ENCODE measurements at regions not wholly inside any gene's neighbourhood (a gene's known extent, or its start where the extent isn't known, plus 50 kb on each side); places are given as distances from the start of the nearest gene placed in this dataset.

- TF ChIP-seq CTCF (conservative IDR thresholded peaks at IDR 0.05; ENCODE audit: low read depth, low read length): no peak
- POLR2A ChIA-PET (ENCODE audit: low non-redundant PET): no interaction called here
- CTCF ChIA-PET: no interaction called here
- no peaks in the 10 kb centered on the region for H3K36me3 ChIP-seq (ENCODE audit: insufficient read depth, low read length, poor library complexity, severe bottlenecking)
- H3K27ac ChIP-seq (ENCODE audit: low read depth, low read length, poor library complexity, severe bottlenecking): no peak overlapping the region
- peaks cover 23% of the 10 kb centered on the region for H3K9me3 ChIP-seq (ENCODE audit: low read depth, low read length, poor library complexity, severe bottlenecking)
- H3K27me3 ChIP-seq (replicated peaks; ENCODE audit: insufficient read depth, low read depth, low read length, poor library complexity): peaks cover 3% of the 10 kb centered on the region
- no peaks in the 10 kb centered on the region for H3K4me1 ChIP-seq (ENCODE audit: insufficient read depth, low read length, poor library complexity, severe bottlenecking)
- no peak for DNase-seq (ENCODE audit: low spot score)
- intact Hi-C loops (cut with micrococcal nuclease; ENCODE audit: unreplicated experiment): no loop called here
- no TSS peak for BruUV-seq (replicated peaks)
- H3K4me3 ChIP-seq (ENCODE audit: low read depth, low read length, poor library complexity, severe bottlenecking): no peak overlapping the region
Measured at GRCh38 chr1:20426371-20426770, 59.6 kb downstream of the CAMK2N1 start.

GRCh38 chr1:20425622-20426021, 60.4 kb downstream of the CAMK2N1 start:
- CTCF ChIA-PET: no interaction called here
- H3K27me3 ChIP-seq (replicated peaks; ENCODE audit: insufficient read depth, low read depth, low read length, poor library complexity): peaks cover 9% of the 10 kb centered on the region
- H3K36me3 ChIP-seq (ENCODE audit: insufficient read depth, low read length, poor library complexity, severe bottlenecking): no peaks in the 10 kb centered on the region
- peaks cover 23% of the 10 kb centered on the region for H3K9me3 ChIP-seq (ENCODE audit: low read depth, low read length, poor library complexity, severe bottlenecking)
- no peak for TF ChIP-seq CTCF (conservative IDR thresholded peaks at IDR 0.05; ENCODE audit: low read depth, low read length)
- TF ChIP-seq EZH2 (IDR thresholded peaks at IDR 0.05; ENCODE audit: borderline replicate concordance, low read depth, low read length, poor library complexity, severe bottlenecking): no peak
- no TSS peak for BruUV-seq (replicated peaks)
- no peak overlapping the region for H3K27ac ChIP-seq (ENCODE audit: low read depth, low read length, poor library complexity, severe bottlenecking)
- H3K4me1 ChIP-seq (ENCODE audit: insufficient read depth, low read length, poor library complexity, severe bottlenecking): no peaks in the 10 kb centered on the region
- intact Hi-C loops (cut with micrococcal nuclease; ENCODE audit: unreplicated experiment): no loop called here
- H3K4me3 ChIP-seq (ENCODE audit: low read depth, low read length, poor library complexity, severe bottlenecking): no peak overlapping the region
- no peak for DNase-seq (ENCODE audit: low spot score)
- POLR2A ChIA-PET (ENCODE audit: low non-redundant PET): no interaction called here

- Histone ChIP-seq H3K36me3 (ENCODE audit: insufficient read depth, low read length, poor library complexity, severe bottlenecking) (no peaks in the 10 kb centered on the region), H3K4me3 (ENCODE audit: low read depth, low read length, poor library complexity, severe bottlenecking) (no peak overlapping the region), H3K9me3 (ENCODE audit: low read depth, low read length, poor library complexity, severe bottlenecking) (peaks cover 23% of the 10 kb centered on the region), H3K27me3 (replicated peaks; ENCODE audit: insufficient read depth, low read depth, low read length, poor library complexity) (peaks cover 16% of the 10 kb centered on the region), H3K4me1 (ENCODE audit: insufficient read depth, low read length, poor library complexity, severe bottlenecking) (no peaks in the 10 kb centered on the region), H3K27ac (ENCODE audit: low read depth, low read length, poor library complexity, severe bottlenecking) (no peak overlapping the region)
- no TSS peak for BruUV-seq (replicated peaks)
- POLR2A ChIA-PET (ENCODE audit: low non-redundant PET): no interaction called here
- intact Hi-C loops (cut with micrococcal nuclease; ENCODE audit: unreplicated experiment): no loop called here
- CTCF ChIA-PET: no interaction called here
- DNase-seq (ENCODE audit: low spot score): no peak
- TF ChIP-seq EZH2 (IDR thresholded peaks at IDR 0.05; ENCODE audit: borderline replicate concordance, low read depth, low read length, poor library complexity, severe bottlenecking) (no peak), CTCF (conservative IDR thresholded peaks at IDR 0.05; ENCODE audit: low read depth, low read length) (no peak)
Measured at GRCh38 chr1:20423169-20423795, 62.7 kb downstream of the CAMK2N1 start.

Measured in A673 (cell line).